Lower lobe of right lung (tissue), 2 donors: ENCODE measurements at regions not wholly inside any gene's neighbourhood (a gene's known extent, or its start where the extent isn't known, plus 50 kb on each side); places are given as distances from the start of the nearest gene placed in this dataset.

Experiments used
- ATAC-seq, 2 donors: fragments of 200-7000 bp; cut with Tn5 transposase; one replicate each; pipeline ENCODE4 v1.9.1; 2020 to 2022; ENCODE audit warnings: mild to moderate bottlenecking in 2 of 2, moderate library complexity in 2 of 2
- DNase-seq: peaks from one replicate; pipeline ENCODE4 v3.0.0-alpha.2; 2020
- H3K27ac ChIP-seq: fragments of 200-600 bp; one replicate; pipeline ENCODE4 v1.8.0; 2022
- H3K27me3 ChIP-seq: fragments of 200-600 bp; one replicate; pipeline ENCODE4 v1.8.0; 2022; ENCODE audit warnings: low read depth
- H3K36me3 ChIP-seq: fragments of 200-600 bp; one replicate; pipeline ENCODE4 v1.8.0; 2022; ENCODE audit warnings: mild to moderate bottlenecking
- H3K4me1 ChIP-seq: fragments of 200-600 bp; one replicate; pipeline ENCODE4 v1.8.0; 2022
- H3K4me3 ChIP-seq: fragments of 200-600 bp; one replicate; pipeline ENCODE4 v1.8.0; 2022; ENCODE audit warnings: mild to moderate bottlenecking
- H3K9me3 ChIP-seq: fragments of 200-600 bp; one replicate; pipeline ENCODE4 v1.8.0; 2022
- CTCF ChIP-seq: fragments of 200-600 bp; IDR thresholded peaks from one replicate; pipeline ENCODE4 v1.8.0; 2022; ENCODE audit warnings: antibody characterized with exemption, mild to moderate bottlenecking
- intact Hi-C: fragments of 100-400 bp; cut with DNase I; formaldehyde crosslinking; loops from one replicate; pipeline ENCODE4 v1.11.0; 2022
- donor health status: DM: no; HTN: yes; CAD: no; lungs with severe emphysema.

DNA sequence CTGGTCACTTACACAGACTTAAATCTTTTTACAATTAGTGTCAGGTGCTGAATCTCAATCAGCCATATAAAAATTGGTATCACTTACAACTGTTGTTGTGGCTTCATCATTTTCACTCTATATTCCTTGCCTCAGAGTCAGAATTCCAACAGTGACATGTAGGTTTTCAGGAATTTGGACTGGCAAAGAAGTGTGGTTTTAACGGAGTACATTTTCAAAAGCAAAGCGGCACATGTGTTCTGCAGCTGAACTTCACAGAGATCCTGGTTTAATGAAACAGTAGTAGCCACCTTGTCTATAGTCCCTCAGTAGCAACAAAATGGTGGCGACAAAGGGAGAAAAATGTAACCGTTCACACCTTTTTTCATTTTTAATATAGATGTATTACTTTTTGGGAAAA is 486.6 kb downstream of the FAT4 start:
- Histone ChIP-seq H3K9me3 (no peaks in the 10 kb centered on the region), H3K4me3 (no peak overlapping the region), H3K27me3 (no peaks in the 10 kb centered on the region), H3K4me1 (no peaks in the 10 kb centered on the region), H3K36me3 (no peaks in the 10 kb centered on the region), H3K27ac (no peak overlapping the region)
- intact Hi-C loops = no loop called here
- no peak for ATAC-seq
- DNase-seq = no peak
- TF ChIP-seq CTCF = no peak

DNA sequence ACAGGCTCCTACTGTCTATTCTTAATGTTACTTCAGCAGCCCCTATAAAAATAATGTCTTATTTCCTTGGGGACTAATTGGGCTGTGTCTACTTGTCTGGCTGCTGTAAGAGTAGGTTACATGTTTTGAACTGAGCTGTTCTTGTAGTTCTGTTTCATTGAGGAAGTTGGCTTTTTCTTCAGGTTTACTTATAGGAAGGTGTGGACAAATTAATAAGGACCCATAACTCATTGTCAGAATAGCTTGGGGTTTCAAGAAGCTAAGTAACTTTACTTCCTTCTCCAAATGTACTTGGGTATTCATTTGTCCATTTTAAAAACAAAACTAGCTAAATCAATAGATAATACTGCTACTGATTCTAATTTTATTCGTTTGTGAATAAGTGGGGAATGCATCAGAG is 487.2 kb downstream of the FAT4 start:
- no peaks in the 10 kb centered on the region for H3K27me3 ChIP-seq
- H3K4me1 ChIP-seq = no peaks in the 10 kb centered on the region
- H3K36me3 ChIP-seq = no peaks in the 10 kb centered on the region
- ATAC-seq (no peak), DNase-seq (no peak)
- H3K27ac ChIP-seq = no peak overlapping the region
- no peak for TF ChIP-seq CTCF
- intact Hi-C loops = no loop called here
- no peak overlapping the region for H3K4me3 ChIP-seq
- H3K9me3 ChIP-seq = no peaks in the 10 kb centered on the region

- no peak for DNase-seq
- intact Hi-C loops = no loop called here
- no peak for ATAC-seq
- Histone ChIP-seq H3K27ac (no peak overlapping the region), H3K27me3 (no peaks in the 10 kb centered on the region), H3K9me3 (no peaks in the 10 kb centered on the region), H3K4me3 (no peak overlapping the region), H3K4me1 (no peaks in the 10 kb centered on the region), H3K36me3 (no peaks in the 10 kb centered on the region)
- no peak for TF ChIP-seq CTCF
These were observed 493.3 kb downstream of the FAT4 start for GRCh38 chr4:125808022-125808421.

DNA sequence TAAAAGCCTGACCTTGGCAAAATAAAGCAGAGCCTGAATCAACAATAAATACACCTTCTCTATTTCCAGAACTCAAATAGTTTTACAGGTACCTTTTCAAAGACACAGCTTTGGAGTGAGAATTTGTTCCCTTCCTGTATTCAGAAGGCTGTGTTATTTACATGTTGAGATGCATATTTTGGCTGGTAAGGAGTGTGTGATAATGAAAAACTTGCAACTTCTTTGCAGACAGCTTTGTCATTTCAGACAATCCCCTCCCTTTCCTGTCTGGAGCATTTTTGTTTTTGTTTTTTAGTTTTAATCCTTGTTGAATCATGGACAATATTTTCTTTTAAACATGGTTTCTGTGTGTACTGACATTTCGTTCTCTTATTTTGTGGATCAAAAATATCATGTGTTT is 493.8 kb downstream of the FAT4 start:
- Histone ChIP-seq H3K36me3 (no peaks in the 10 kb centered on the region), H3K27me3 (no peaks in the 10 kb centered on the region), H3K9me3 (no peaks in the 10 kb centered on the region), H3K4me3 (no peak overlapping the region), H3K27ac (no peak overlapping the region), H3K4me1 (no peaks in the 10 kb centered on the region)
- ATAC-seq = no peak
- no peak for TF ChIP-seq CTCF
- no peak for DNase-seq
- intact Hi-C loops = no loop called here

- no peak overlapping the region for H3K4me3 ChIP-seq
- no peaks in the 10 kb centered on the region for H3K36me3 ChIP-seq
- intact Hi-C loops = no loop called here
These were observed 497.1 kb downstream of the FAT4 start for GRCh38 chr4:125811892-125812291.

More at GRCh38 chr4:125811892-125812291, 497.1 kb downstream of the FAT4 start:
- H3K27ac ChIP-seq = no peak overlapping the region
- H3K9me3 ChIP-seq = no peaks in the 10 kb centered on the region
- no peaks in the 10 kb centered on the region for H3K27me3 ChIP-seq
- H3K4me1 ChIP-seq = no peaks in the 10 kb centered on the region
- ATAC-seq = no peak
- no peak for DNase-seq
- no peak for TF ChIP-seq CTCF
